ENCODE measurements at regions not wholly inside any gene's neighbourhood (a gene's known extent, or its start where the extent isn't known, plus 50 kb on each side); places are given as distances from the start of the nearest gene placed in this dataset.

GRCh38 chr5:82882316-82882715, 194.9 kb downstream of the TMEM167A start (continued):
- TF ChIP-seq ZBTB5 (IDR thresholded peaks at IDR 0.05) (no peak), ZBTB12 (CRISPR knock-in tag; IDR thresholded peaks at IDR 0.05) (no peak), STAT5A (IDR thresholded peaks at IDR 0.05; ENCODE audit: borderline replicate concordance, low read length) (no peak), ID3 (CRISPR knock-in tag; IDR thresholded peaks at IDR 0.05) (no peak), ID3 (tag; IDR thresholded peaks at IDR 0.05) (no peak), ATF2 (CRISPR knock-in tag; IDR thresholded peaks at IDR 0.05) (no peak), HNRNPL (IDR thresholded peaks at IDR 0.05; ENCODE audit: low read depth, low read length) (no peak), ZBTB49 (CRISPR knock-in tag; IDR thresholded peaks at IDR 0.05; ENCODE audit: borderline replicate concordance) (no peak), GTF2E2 (tag; IDR thresholded peaks at IDR 0.05) (no peak), ZBTB7A (IDR thresholded peaks at IDR 0.05; ENCODE audit: borderline replicate concordance, control insufficient read depth, low read depth, low read length) (no peak)
